Activated T-cell treated with anti-CD3 and anti-CD28 coated beads, Interleukin-2, amount 50 U/mL, for 1 hour (primary cell): ENCODE measurements at regions not wholly inside any gene's neighbourhood (a gene's known extent, or its start where the extent isn't known, plus 50 kb on each side); places are given as distances from the start of the nearest gene placed in this dataset.
"Not testable (repeated sequence)": the region's sequence is repeated elsewhere in the genome, so short reads cannot be mapped to it uniquely, and the experiment has no call there.

ENCODE experiments used
- DNase-seq: peaks from one replicate; pipeline ENCODE4 v3.0.0-alpha.2; 2020

GRCh38 chr5:167295681-167296005 is 995.8 kb upstream of the WWC1 start:
- no peak for DNase-seq

- no peak for DNase-seq
Measured at GRCh38 chr5:167296066-167296465, 995.4 kb upstream of the WWC1 start.

DNA sequence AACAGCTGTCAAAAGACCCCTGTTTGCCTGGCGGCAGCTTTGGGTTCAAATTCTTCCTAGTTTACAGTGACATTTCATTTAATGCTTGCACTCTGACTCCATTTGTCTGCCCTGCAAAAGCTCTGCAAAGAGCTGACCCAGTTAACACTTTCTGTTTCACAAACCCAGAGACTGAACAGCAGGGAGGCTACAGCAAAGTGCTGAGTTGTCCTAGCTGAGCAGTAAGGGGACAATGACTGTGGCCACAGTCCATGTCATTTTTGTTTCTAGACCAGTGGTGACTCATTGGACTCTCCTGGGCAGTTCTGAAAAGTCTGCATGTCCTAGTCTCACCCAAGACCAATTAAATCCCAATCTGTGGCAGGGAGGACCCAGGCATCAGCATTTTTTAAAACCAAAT is 994.8 kb upstream of the WWC1 start:
- DNase-seq: no peak

DNA sequence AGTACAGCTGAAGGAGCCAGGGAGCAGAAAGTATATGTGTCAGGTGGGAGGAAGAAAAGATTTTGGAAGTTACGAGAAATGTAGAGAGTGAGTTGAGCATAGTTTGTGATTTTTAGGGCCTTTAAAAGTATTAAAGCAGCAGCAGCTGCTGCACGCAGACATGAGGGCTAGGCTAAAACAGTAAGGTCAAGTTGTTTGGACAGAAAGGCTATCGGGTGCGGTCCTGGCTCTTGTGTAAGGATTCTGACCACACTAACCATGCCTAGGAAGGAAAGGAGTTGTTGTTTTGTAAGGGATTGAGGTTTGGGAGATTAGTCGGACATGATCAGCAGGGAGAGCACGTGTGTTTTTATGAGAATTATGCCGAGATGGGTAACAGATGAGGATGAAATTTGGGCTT is 991.6 kb upstream of the WWC1 start:
- not testable (repeated sequence) for DNase-seq

DNA sequence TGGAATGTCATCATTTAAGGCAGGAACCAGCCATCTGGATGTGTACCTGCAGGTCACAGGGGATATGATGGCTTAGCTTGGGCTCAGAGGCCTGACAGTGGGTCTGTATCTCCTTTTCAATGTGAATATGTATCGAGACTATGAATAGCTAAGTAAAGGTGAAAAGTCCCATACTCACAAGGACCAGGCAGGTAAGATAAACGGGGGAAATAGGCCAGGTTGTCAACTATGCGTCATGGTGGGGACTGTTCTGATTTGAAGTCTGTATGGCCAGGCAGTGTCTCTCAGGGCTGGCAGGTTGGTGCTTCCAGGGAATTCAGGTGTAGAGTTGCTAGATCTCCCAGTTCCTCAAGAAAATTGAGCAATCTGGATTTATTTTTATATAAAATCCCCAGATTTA is 987.9 kb upstream of the WWC1 start:
- no peak for DNase-seq

DNA sequence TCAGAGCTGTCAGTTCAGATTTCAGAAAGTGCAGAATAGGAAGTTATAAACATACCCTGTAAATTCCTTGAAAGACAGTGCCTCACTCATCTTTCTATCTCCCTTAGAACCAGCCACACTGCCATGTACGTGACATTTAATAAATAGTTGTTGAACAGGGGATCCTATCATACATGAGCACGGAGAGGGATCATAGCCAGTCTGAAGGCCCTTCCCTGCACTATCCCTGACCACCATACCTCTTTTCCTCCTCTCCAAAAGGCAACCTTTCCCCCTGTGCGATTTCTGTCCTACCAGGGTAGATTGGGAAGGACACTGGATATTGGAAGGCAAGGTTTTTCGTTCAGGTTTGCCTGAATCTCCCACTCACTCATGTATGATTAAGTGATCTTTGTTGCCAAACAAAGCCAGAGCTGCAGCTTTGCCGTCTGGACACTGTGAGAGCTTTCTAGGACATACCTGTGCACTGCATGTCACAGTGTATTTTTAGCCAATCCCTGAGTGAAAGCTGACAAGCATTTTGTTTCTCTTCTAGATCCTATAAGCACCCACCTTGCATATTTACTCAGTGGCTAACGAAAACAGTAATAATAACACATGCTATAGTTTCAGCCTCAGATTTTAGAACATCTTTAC is 986.5 kb upstream of the WWC1 start:
- no peak for DNase-seq

- no peak for DNase-seq
Measured at GRCh38 chr5:167305591-167306213, 985.7 kb upstream of the WWC1 start.

- no peak for DNase-seq
Measured at GRCh38 chr5:167307042-167307441, 984.4 kb upstream of the WWC1 start.

DNA sequence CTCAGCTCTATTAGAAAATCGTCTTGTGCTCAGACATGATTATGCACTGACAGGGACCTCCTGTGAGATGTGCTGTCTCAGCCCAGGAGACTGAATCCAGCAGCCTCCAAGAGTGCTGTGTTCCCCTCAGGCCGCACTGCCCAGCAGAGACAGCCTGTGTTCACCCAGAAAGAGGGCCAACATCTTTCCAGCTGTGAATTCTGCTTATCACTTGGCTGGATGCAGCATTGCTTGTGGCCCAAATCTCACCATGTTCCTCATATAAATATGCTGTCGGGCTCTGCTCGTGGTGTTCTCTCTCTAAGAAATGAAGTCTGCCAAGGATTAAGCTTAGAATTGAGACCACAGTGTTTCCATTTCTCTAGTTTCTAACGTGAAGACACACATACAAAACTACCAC is 983.0 kb upstream of the WWC1 start:
- DNase-seq: no peak

DNA sequence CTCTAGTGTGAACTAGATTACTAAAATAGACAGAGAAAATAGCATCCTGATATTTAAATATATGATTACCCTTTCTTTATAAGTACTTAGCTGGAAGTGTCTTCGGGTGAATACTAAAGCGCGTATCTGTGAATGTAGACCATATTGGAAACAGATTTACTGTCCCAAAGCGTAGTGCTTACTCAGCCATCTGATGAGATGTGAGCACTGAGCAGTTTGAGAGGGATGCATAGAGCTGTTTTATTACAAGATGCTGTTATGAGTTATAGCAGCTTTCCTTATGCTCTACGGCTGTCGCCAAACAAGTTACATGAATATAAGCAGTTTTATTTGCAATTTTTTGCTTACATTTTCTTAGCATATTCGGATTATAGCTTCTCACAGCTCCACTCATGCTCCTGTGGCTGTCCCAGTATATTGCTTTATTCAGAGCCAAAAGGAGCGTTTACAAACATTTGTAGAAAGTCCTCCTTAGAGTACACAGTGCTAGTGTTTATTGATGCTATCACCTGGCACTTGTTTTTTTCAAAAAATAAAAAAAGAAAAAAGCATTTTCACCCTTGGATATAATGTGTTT is 981.4 kb upstream of the WWC1 start:
- DNase-seq: no peak

DNA sequence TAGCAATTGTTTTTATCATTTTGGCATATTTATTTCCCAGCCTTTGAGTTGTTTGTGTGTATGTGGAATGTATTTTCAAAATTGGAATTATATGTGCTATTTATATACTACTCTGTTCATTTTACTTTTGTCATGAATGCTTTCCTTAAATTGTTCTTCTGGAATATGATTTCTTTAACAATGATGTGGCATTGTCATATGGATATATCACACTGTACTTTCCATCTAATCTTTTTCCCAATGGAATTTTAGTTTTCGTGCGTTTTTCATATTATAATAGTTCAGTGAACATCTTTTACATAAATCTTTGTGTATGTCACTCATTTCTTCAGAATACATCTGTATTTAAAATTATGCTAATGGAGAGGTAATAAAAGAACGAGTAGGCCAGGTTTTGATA is 980.1 kb upstream of the WWC1 start:
- no peak for DNase-seq

- no peak for DNase-seq
Measured at GRCh38 chr5:167312225-167312624, 979.2 kb upstream of the WWC1 start.

DNA sequence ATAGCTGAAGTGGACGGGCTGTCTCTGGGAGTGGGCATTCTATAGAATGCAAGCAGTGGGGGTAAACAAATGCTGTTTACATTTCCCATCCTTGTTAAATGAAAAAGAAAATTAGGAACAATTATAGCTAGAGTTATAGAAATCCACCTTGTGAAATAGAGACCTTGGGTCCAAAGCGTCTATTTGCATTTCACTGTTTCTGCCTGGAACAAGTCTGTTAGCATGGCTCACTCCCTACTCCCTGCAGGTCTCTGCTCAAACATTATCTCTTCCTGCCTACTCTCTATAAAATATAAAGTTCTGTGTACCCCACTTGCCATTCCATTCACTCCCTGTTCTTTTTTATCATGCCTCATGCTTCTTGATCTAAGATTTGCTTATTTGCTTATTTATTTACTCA is 975.7 kb upstream of the WWC1 start:
- no peak for DNase-seq

DNA sequence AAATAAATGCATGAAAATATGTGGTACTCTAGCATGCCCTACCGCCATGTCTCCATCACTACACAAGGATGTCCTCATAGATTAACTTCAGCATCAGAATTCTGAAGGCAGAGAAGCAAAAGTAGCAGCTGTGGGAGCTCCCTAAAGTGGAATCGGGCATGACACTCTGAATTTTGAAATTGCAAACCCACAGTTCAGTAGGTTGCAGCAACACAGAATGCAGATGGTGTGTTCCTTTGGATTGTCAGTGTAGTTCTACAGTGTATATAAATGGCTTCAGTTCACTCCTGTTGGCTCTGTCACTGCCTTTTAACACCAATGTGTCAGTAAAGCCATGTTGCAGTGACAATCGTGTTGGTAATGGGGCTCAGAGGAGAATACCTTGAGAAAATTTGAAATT is 973.6 kb upstream of the WWC1 start:
- no peak for DNase-seq

DNA sequence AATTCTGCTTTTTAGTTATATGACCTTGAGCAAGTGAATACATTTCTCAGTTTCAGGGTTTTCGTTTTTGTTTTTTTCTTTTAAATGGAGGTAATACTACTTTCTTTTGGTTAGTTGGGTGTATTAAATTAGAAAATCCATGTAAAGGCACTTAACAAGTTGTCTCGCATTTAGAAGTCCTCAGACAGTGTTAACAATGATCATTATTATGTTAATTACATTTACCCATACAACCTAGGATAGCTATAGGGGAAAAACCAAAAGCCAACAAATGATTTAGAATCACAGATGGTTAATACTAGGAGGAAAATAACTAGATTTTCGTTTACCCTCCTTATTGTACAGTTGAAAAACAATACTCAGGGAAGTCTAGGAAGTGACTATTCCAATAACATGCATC is 972.2 kb upstream of the WWC1 start:
- DNase-seq: no peak

GRCh38 chr5:167320019-167320418 is 971.4 kb upstream of the WWC1 start:
- no peak for DNase-seq

- DNase-seq: no peak
Measured at GRCh38 chr5:167332309-167332708, 959.1 kb upstream of the WWC1 start.

DNA sequence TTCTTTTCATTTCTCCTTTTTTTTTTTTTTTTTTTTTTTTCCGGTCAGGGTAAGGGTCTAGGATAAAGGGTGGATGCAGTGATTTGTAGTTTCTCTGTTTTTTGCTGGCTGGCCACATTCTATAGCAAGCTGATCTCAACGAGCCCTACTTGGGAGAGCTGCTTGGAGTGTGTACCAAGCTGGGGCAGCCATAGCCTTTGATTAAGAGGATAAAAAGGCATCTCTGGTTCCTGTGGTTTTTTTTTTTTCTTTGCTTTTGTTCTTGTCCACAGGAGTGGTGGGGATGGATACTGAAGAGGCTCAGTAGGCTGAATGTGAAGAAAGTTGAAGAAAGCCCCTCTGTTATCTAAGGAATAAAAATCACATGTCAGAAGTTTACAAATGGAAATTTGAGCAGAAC is 955.3 kb upstream of the WWC1 start:
- no peak for DNase-seq

- no peak for DNase-seq
Measured at GRCh38 chr5:167339205-167339604, 952.2 kb upstream of the WWC1 start.

DNA sequence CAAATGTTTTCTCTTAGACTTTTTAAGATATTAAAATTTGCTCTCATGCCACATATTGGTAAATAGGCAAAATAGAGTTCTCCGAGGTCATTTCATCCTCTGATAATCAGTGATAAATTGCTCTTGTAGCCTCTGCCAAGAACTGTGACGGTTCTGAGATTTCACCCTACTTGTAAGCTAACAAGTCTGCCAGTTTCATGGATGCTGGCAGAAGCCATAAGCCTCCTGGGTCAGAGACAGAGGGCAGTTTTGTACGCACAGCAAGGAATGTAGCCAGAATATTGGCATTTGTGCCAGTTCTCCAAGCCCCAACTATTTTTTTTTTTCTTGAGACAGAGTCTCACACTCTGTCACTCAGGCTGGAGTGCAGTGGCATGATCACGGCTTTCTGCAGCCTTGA is 945.0 kb upstream of the WWC1 start:
- no peak for DNase-seq

GRCh38 chr5:167348251-167348926 is 943.1 kb upstream of the WWC1 start:
- DNase-seq: no peak

DNA sequence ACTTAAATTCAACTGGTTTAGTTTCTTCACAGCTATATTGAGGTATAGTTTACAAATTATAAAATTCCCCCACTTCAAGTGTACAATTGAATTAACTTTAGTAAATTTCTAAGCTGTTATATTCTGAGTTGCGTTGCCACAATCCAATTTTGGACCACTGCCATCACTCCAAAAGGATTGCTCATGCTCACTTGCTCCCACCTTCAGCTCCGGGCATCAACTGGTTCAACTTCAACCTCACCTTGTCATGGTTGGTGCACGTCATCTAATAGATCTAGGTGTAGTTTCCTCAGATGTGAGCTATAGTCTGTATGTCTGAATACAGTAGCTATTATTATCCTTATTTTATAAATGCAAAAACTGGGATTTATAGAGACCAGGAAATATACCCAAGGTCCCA is 942.5 kb upstream of the WWC1 start:
- DNase-seq: no peak

DNA sequence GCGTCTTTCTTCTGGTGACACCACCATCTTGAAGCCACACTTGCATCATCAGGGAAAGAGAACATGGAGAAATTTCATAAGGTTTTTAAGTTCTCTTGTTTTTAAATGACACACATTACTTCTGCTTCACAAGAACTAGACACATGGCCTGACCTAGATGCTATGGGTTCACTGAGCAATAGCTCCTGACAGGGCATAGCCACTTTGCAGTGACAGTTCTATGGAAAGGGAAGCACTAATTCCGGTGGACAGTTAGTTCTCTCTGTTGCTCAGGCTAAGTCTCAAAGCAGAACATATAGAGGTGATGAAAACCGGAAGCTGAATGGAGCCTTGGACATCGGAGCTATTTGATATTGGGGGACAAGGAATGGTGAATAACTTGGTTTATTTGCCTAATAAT is 940.1 kb upstream of the WWC1 start:
- DNase-seq: no peak

DNA sequence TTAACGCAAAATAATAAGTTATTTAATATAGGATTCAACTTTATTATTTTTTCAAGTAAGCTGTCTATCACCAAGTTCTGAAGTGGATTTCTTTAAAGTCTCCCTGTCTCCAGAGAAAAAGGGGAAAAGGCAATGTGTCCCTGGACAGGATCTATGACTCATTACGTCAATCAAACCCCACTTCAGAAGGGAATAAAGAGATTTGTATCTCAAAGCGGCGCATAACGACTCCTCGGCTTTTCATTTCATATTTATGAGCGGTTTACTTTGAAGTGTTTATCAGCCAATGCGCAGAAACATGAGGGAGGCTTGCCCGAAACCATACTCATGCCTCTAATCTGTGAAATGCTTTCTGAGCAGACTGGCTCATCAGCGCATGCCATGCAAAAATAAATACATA is 938.6 kb upstream of the WWC1 start:
- DNase-seq: no peak

- DNase-seq: no peak
Measured at GRCh38 chr5:167355346-167355745, 936.1 kb upstream of the WWC1 start.
